K562 (cell line): ENCODE measurements at regions not wholly inside any gene's neighbourhood (a gene's known extent, or its start where the extent isn't known, plus 50 kb on each side); places are given as distances from the start of the nearest gene placed in this dataset.
A peak's percentile ranks its signal among the peaks of the same experiment; 100 is the strongest.

Experiments used
- ATAC-seq: fragments of 200-7000 bp; cut with Tn5 transposase; 3 replicates; pipeline ENCODE4 v1.9.1; 2020; ENCODE audit warnings: moderate library complexity
- BruUV-seq: library from RNA; stranded (reverse); fragments of 400-500 nt; replicated peaks from 2 replicates; lab custom pipeline; 2021; lab: Mats Ljungman, UMichigan
- CTCF ChIA-PET: fragments of 300-600 bp; formaldehyde crosslinking; extraction: SDS; loops from one replicate; lab custom pipeline; 2021; ENCODE audit warnings: low intra/inter-chr PET ratio; lab: Yijun Ruan, JAX
- POLR2A ChIA-PET: fragments of 300-600, 350-650 bp; sonication (Branson Sonifier 250); formaldehyde crosslinking; extraction: SDS; loops from one replicate; lab custom pipeline; 2021; ENCODE audit warnings: antibody characterized with exemption, inconsistent platforms; lab: Yijun Ruan, JAX
- DNase-seq, 4 experiments: peaks; one replicate each; pipeline versions ENCODE4 v3.0.0 to v3.0.0-alpha.2; 2011 to 2018; ENCODE audit warnings: low spot score in 3 of 4, mixed read lengths in 3 of 4; ENCODE audit errors: extremely low read depth in 1 of 4
- FAIRE-seq: peaks from 2 replicates; lab custom pipeline; 2011; peaks lifted over from hg19 to GRCh38; lab: Jason Lieb, UNC
- H2AFZ ChIP-seq: 2 replicates; pipeline ENCODE4 v1.6.0; 2011; ENCODE audit warnings: low read depth, low read length, control low read depth, inconsistent platforms
- H3K27ac ChIP-seq: fragments of 200-600 bp; 3 replicates; pipeline ENCODE4 v1.8.0; 2011; ENCODE audit warnings: low read depth, mild to moderate bottlenecking, control low read depth, inconsistent platforms, low read length, moderate library complexity, mixed read lengths; ENCODE audit errors: extremely low read depth
- H3K27me3 ChIP-seq, 2 experiments: fragments of 300-600 bp in 1 of 2; 2 replicates in 1 of 2; 3 replicates in 1 of 2; pipeline versions ENCODE4 v1.6.0 to v1.8.0; 2011; ENCODE audit warnings: inconsistent platforms in 2 of 2, low read length in 2 of 2, mild to moderate bottlenecking in 1 of 2, mixed read lengths in 1 of 2, moderate library complexity in 1 of 2; ENCODE audit not compliant: control insufficient read depth in 2 of 2, insufficient read depth in 2 of 2
- H3K36me3 ChIP-seq: fragments of 300-600 bp; 3 replicates; pipeline ENCODE4 v1.8.0; 2011; ENCODE audit warnings: mild to moderate bottlenecking, low read length, inconsistent platforms; ENCODE audit not compliant: control insufficient read depth, insufficient read depth
- H3K4me1 ChIP-seq, 2 experiments: fragments of 200-600 bp in 1 of 2; replicated peaks in 1 of 2; 2 replicates in 1 of 2; 3 replicates in 1 of 2; pipeline versions ENCODE4 v1.5.1 to v1.8.0; 2011; ENCODE audit warnings: inconsistent platforms in 2 of 2, low read length in 2 of 2, mild to moderate bottlenecking in 1 of 2, mixed read lengths in 1 of 2, moderate library complexity in 1 of 2; ENCODE audit not compliant: control insufficient read depth in 2 of 2, insufficient read depth in 2 of 2
- H3K4me2 ChIP-seq: 2 replicates; pipeline ENCODE4 v1.6.1; 2011; ENCODE audit warnings: low read length, control low read depth, inconsistent platforms, mixed read lengths; ENCODE audit not compliant: insufficient read depth
- H3K4me3 ChIP-seq: fragments of 200-600 bp; sonication (generic), shearing (Covaris generic); 2 replicates; pipeline ENCODE4 v1.5.1; 2016; ENCODE audit warnings: control low read depth, inconsistent platforms
- H3K79me2 ChIP-seq: fragments of 200-600 bp; 3 replicates; pipeline ENCODE4 v1.8.0; 2011; ENCODE audit warnings: low read length, inconsistent platforms; ENCODE audit not compliant: control insufficient read depth, insufficient read depth
- H3K9ac ChIP-seq, 2 experiments: 2 replicates each; pipeline versions ENCODE4 v1.6.0 to v1.6.1; 2011; ENCODE audit warnings: low read depth in 2 of 2, low read length in 2 of 2, control low read depth in 1 of 2, inconsistent platforms in 1 of 2, mild to moderate bottlenecking in 1 of 2, mixed read lengths in 1 of 2; ENCODE audit not compliant: insufficient read depth in 1 of 2
- H3K9me1 ChIP-seq: one replicate; pipeline ENCODE4 v1.6.0; 2011; ENCODE audit warnings: inconsistent platforms, mild to moderate bottlenecking, low read length, moderate library complexity; ENCODE audit not compliant: control insufficient read depth, insufficient read depth
- H3K9me3 ChIP-seq: replicated peaks from 2 replicates; pipeline ENCODE4 v1.5.1; 2011; ENCODE audit warnings: low read depth, low read length, inconsistent platforms; ENCODE audit not compliant: control insufficient read depth, insufficient read depth
- H4K20me1 ChIP-seq: replicated peaks from 2 replicates; pipeline ENCODE4 v1.6.1; 2011; ENCODE audit warnings: low read length, inconsistent platforms, mixed read lengths; ENCODE audit not compliant: control insufficient read depth, insufficient read depth
- HNRNPK ChIP-seq: fragments of 200-400 bp; formaldehyde crosslinking; IDR thresholded peaks from one replicate; pipeline ENCODE4 v1.6.1; 2018; ENCODE audit warnings: mild to moderate bottlenecking, low read depth, low read length; ENCODE audit not compliant: poor library complexity, severe bottlenecking
- MBD1 ChIP-seq: fragments of 250-450 bp; sonication (Bioruptor Pico); IDR thresholded peaks from 2 replicates; pipeline ENCODE4 v1.8.0; 2022; ENCODE audit warnings: inconsistent platforms
- NFYB ChIP-seq: IDR thresholded peaks from 2 replicates; pipeline ENCODE4 v1.6.1; 2011; ENCODE audit warnings: mild to moderate bottlenecking, moderate library complexity; ENCODE audit not compliant: insufficient read length; ENCODE audit errors: extremely low read depth
- SIN3B ChIP-seq: fragments of 450-650 bp; IDR thresholded peaks from 2 replicates; pipeline ENCODE4 v1.6.1; 2017; ENCODE audit warnings: low read depth, mild to moderate bottlenecking, moderate library complexity
- ZHX1 ChIP-seq: fragments of 150-350 bp; conservative IDR thresholded peaks from 2 replicates; pipeline ENCODE4 v1.6.1; 2014; ENCODE audit warnings: low read length
- ZNF12 ChIP-seq: sonication (generic); formaldehyde crosslinking; IDR thresholded peaks from 2 replicates; pipeline ENCODE4 v1.4.0; 2020; ENCODE audit warnings: mild to moderate bottlenecking, missing genetic modification reagents
- ZNF133 ChIP-seq: fragments of 250-450 bp; sonication (Bioruptor Pico); IDR thresholded peaks from 2 replicates; pipeline ENCODE4 v1.4.0; 2020; ENCODE audit warnings: mild to moderate bottlenecking
- ZNF324 ChIP-seq: fragments of 250-450 bp; sonication (Bioruptor Pico); IDR thresholded peaks from 2 replicates; pipeline ENCODE4 v1.4.0; 2020; ENCODE audit warnings: mild to moderate bottlenecking
- ZNF655 ChIP-seq: fragments of 250-450 bp; sonication (Bioruptor Pico); IDR thresholded peaks from 2 replicates; pipeline ENCODE4 v1.5.0; 2021
- WGBS: fragments of 100-300 bp; shearing (Covaris generic); methylation state at CpG from one replicate; pipeline ENCODE4 v1.1.6; 2016; ENCODE audit warnings: low coverage, mixed read lengths; ENCODE audit not compliant: insufficient coverage; ENCODE audit errors: missing lambda C conversion rate; 5-methylcytosine and 5-hydroxymethylcytosine counted together
- in situ Hi-C: fragments of 300-500 bp; cut with MboI; formaldehyde crosslinking; loops from 4 replicates; pipeline ENCODE4 v1.15.0; 2018; ENCODE audit warnings: inconsistent platforms, mixed read lengths
- intact Hi-C: fragments of 100-400 bp; cut with micrococcal nuclease; formaldehyde crosslinking; loops from 2 replicates; pipeline ENCODE4 v1.14.2; 2022

GRCh38 chr6:14474816-14475215 is 357.2 kb downstream of the CD83 start:
- CTCF ChIA-PET, result no interaction called here
- no peaks in the 10 kb centered on the region for H3K36me3 ChIP-seq
- no TSS peak for BruUV-seq
- no peak overlapping the region for H3K4me3 ChIP-seq
- H3K4me2 ChIP-seq, result peak overlapping the region; percentile 9
- H3K27ac ChIP-seq, result peak overlapping the region; percentile 28
- ATAC-seq (peak; percentile 64), FAIRE-seq (peak; percentile 52), DNase-seq (peak; percentile 63 to 78 (median 72))
- H3K4me1 ChIP-seq, result peaks cover 28 to 55% of the 10 kb centered on the region in 2 experiments; a peak in 4 of 5 replicates
- no peaks in the 10 kb centered on the region for H3K27me3 ChIP-seq
- in situ Hi-C loops, result no loop called here
- H3K9me3 ChIP-seq, result no peaks in the 10 kb centered on the region; the same call in 1 of the 2 replicates
- peak overlapping the region; percentile 7 to 65; a peak in 2 of 4 replicates for H3K9ac ChIP-seq
- intact Hi-C loops, result loop anchor here (5.0 kb wide), 1 partner anchor 237 kb away; no protein-coding TSS in a partner anchor
- peak overlapping the region; percentile 76 for H2AFZ ChIP-seq
- peaks cover 3% of the 10 kb centered on the region for H3K9me1 ChIP-seq
- POLR2A ChIA-PET, result interaction anchor here (0.8 kb wide), 2 partner anchors 76 to 137 kb away, joined by 5 read pairs; no protein-coding TSS in a partner anchor
- no peaks in the 10 kb centered on the region for H4K20me1 ChIP-seq
- no peaks in the 10 kb centered on the region for H3K79me2 ChIP-seq
- 14% methylated on average over 2 of the region's 2 CpGs for WGBS
- TF ChIP-seq SIN3B (no peak), NFYB (no peak), ZNF133 (no peak), ZNF655 (CRISPR knock-in tag) (no peak), ZNF12 (no peak), ZHX1 (no peak), ZNF324 (no peak), HNRNPK (no peak), MBD1 (CRISPR knock-in tag) (no peak)
